SK-N-SH (cell line): ENCODE measurements at regions not wholly inside any gene's neighbourhood (a gene's known extent, or its start where the extent isn't known, plus 50 kb on each side); places are given as distances from the start of the nearest gene placed in this dataset.

Source experiments
- CHD2 ChIP-seq: fragments of 150-350 bp; IDR thresholded peaks from 2 replicates; pipeline ENCODE4 v1.6.1; 2018; ENCODE audit warnings: low read length; ENCODE audit not compliant: partially characterized antibody
- CTCF ChIP-seq: fragments of 200-600 bp; sonication (generic); IDR thresholded peaks from 2 replicates; pipeline ENCODE4 v1.6.1; 2017; ENCODE audit warnings: antibody characterized with exemption, mild to moderate bottlenecking, moderate library complexity
- ELF1 ChIP-seq: IDR thresholded peaks from 2 replicates; pipeline ENCODE4 v1.4.0; 2012
- EP300 ChIP-seq, 2 experiments: IDR thresholded peaks; 2 replicates each; pipeline versions ENCODE4 v1.4.0 to v1.6.1; 2012; ENCODE audit warnings: borderline replicate concordance in 1 of 2, low read depth in 1 of 2, low read length in 1 of 2
- FOXJ3 ChIP-seq: sonication (generic); formaldehyde crosslinking; IDR thresholded peaks from 2 replicates; pipeline ENCODE4 v1.5.1; 2020; ENCODE audit warnings: mild to moderate bottlenecking, missing genetic modification reagents
- FOXM1 ChIP-seq: IDR thresholded peaks from 2 replicates; pipeline ENCODE4 v1.4.0; 2012; ENCODE audit warnings: low read depth, mild to moderate bottlenecking
- GABPA ChIP-seq: IDR thresholded peaks from 2 replicates; pipeline ENCODE4 v1.4.0; 2012; ENCODE audit warnings: low read depth, mild to moderate bottlenecking
- MXI1 ChIP-seq: IDR thresholded peaks from 2 replicates; pipeline ENCODE4 v1.6.1; 2012; ENCODE audit warnings: mild to moderate bottlenecking, low read depth, low read length, improper control_type of control experiment
- POLR2AphosphoS5 ChIP-seq: IDR thresholded peaks from 2 replicates; pipeline ENCODE4 v1.6.1; 2012; ENCODE audit warnings: low read depth, low read length
- REST ChIP-seq: IDR thresholded peaks from 2 replicates; pipeline ENCODE4 v1.6.1; 2012; ENCODE audit warnings: mild to moderate bottlenecking, low read depth, low read length, moderate library complexity
- SIN3A ChIP-seq: IDR thresholded peaks from 2 replicates; pipeline ENCODE4 v1.6.1; 2012; ENCODE audit warnings: low read depth, mild to moderate bottlenecking, low read length, moderate library complexity, borderline replicate concordance
- SMC3 ChIP-seq: IDR thresholded peaks from 2 replicates; pipeline ENCODE4 v1.6.1; 2012; ENCODE audit warnings: low read depth, low read length, improper control_type of control experiment
- TAF1 ChIP-seq: IDR thresholded peaks from 2 replicates; pipeline ENCODE4 v1.6.1; 2012; ENCODE audit warnings: low read depth, mild to moderate bottlenecking, low read length, moderate library complexity, borderline replicate concordance
- ZBTB33 ChIP-seq: IDR thresholded peaks from 2 replicates; pipeline ENCODE4 v1.4.0; 2012; ENCODE audit warnings: low read depth, borderline replicate concordance

GRCh38 chr5:89883967-89884366 lies 525.6 kb downstream of the CETN3 start:
- TF ChIP-seq SMC3 = no peak
- TF ChIP-seq EP300 (IDR thresholded peaks at IDR 0.05; ENCODE audit: borderline replicate concordance in 1 of 2, low read depth in 1 of 2, low read length in 1 of 2) = no peak
- no peak for TF ChIP-seq CTCF
- no peak for TF ChIP-seq ELF1
- TF ChIP-seq FOXJ3 (CRISPR knock-in tag) = no peak
- no peak for TF ChIP-seq MXI1
- no peak for TF ChIP-seq TAF1
- no peak for TF ChIP-seq POLR2AphosphoS5
- TF ChIP-seq CHD2 = no peak
- TF ChIP-seq FOXM1 = no peak
- no peak for TF ChIP-seq REST
- TF ChIP-seq SIN3A = no peak
- no peak for TF ChIP-seq ZBTB33
- no peak for TF ChIP-seq GABPA
